GM18909 (cell line): ENCODE measurements at regions not wholly inside any gene's neighbourhood (a gene's known extent, or its start where the extent isn't known, plus 50 kb on each side); places are given as distances from the start of the nearest gene placed in this dataset.
"Not testable (repeated sequence)": the region's sequence is repeated elsewhere in the genome, so short reads cannot be mapped to it uniquely, and the experiment has no call there.

ENCODE experiments used
- ATAC-seq: cut with Tn5 transposase; IDR thresholded peaks from one replicate; pipeline ENCODE4 v1.9.1; 2021; ENCODE audit warnings: mild to moderate bottlenecking; ENCODE audit not compliant: unreplicated experiment, poor library complexity

DNA sequence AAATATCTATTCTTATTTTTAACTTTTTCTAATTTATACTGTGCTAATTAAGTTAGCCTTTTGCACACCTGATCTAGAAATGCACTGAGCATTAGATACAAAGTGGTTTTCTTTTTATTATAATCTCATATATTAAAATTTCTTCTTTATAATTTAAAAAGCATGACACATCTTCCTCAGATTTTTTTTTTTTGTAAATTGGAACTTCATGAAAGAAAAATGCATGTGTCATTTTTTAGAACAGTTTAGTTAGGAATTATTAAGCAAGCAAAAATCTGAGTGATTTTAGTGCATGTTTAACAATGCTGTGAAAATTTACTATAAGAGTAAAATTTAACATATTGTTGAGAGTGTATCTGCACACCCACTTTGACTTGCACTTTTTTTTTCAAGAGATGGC, 367.9 kb downstream of the TFEC start:
- no peak for ATAC-seq

DNA sequence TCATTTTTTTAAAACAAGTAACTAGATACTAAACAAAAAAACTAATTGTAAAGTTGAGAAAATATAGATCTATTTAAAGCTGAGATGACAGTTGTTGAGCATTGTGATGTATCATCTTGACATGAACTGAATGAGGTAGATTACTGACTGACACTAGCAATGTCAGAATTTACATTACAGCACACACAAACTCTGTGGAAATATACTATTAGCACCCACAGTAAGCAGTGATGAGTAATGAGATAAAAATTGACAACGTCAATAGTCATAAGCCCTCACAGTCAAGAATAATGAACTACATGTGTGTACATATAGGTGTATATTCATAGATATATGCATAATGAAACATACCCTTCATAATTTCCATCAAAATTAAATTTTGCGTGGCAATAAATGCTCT, 368.4 kb downstream of the TFEC start:
- no peak for ATAC-seq

DNA sequence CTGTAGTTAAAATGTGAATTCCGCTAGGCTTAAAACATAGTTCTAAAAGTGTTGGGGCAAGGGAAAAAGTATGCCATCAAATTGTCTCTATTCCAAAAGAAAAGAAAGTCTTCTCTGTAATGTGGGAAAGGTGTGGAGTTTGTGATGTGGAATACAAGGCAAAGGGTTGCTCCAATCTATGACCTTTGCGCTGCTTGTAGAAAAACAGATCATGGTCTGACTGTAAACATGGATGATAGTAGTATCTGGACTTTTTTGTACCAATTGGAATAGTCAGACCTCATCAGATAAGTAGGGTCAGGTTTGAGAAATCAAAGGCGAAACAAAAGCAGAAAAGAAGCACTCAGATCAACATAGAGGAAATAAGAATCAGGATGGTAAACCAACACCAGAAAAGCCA, 372.3 kb downstream of the TFEC start:
- ATAC-seq: no peak

DNA sequence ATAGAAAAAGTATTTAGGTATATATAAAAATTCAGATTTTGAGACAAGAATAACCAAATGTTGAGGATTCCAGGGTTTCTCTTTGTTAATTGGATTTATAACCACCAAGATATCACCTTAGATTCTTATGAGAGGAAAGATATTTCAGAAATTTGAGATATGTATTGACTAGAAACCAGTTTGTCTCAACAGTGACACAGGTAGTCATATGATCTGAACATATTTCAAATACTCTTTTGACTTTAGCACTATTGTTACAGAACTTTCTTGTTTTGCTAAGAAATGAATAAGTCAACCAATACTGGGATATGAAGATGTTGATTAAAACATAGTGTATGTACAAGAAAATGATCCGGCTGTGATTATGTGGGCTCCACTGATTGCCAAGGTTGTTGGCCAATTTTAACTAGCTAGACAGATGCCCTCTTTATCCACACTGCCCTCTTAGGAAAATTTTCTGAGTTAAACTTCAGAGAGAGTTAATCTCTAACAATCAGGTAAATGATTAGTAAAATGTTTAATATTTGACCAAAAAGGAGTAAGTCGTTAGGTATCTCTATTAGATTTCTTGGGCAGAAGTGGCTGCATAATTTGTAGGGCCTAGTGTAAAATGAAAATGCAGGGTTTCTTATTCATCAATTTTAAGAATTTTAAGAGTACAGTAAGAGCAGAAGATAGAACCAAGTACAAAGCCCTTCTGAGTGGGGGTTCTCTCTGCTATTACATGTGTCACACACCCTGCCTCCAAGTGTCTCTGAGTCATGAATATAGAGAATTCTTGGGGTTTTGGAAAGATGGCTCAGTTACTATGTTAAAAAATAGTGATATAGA, 376.0 kb downstream of the TFEC start:
- ATAC-seq: peak; percentile 81

DNA sequence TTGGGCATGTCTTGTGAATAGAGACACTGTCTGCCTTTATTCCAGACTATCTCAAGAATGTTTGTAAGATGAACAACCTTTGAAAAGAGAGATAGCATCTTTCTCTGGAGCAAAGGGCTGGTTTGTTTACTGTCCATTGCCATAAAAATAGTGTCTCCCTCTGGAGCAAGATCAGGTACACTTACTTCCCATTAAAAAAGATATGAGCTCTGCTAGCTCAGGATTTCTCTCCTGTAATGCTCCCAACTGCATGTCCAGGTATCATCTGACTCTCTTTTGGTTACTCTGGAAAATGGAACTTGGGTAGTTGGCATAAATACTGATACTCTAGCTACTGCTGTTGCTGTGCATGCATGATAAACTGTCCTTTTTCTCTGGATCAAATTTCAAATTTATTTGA, 381.1 kb downstream of the TFEC start:
- no peak for ATAC-seq

DNA sequence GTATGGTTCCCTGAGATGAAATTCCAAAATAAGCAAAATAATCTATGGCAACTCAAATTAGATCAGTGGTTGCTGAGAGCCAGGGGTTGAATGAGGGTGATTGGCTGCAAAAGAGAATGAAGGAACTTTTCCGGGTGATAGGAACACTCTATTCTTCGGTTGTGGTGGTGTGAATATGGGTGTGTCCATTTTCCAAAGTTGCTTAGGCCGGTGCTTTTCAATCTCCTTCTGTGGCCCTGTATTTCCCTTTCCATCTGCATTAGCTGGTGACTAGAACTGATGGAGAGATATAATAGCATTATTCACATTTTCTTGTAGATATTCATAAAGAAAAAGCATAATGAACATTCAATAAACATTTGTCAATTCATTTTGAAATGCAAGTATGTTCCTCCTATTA, 382.9 kb downstream of the TFEC start:
- ATAC-seq: no peak

DNA sequence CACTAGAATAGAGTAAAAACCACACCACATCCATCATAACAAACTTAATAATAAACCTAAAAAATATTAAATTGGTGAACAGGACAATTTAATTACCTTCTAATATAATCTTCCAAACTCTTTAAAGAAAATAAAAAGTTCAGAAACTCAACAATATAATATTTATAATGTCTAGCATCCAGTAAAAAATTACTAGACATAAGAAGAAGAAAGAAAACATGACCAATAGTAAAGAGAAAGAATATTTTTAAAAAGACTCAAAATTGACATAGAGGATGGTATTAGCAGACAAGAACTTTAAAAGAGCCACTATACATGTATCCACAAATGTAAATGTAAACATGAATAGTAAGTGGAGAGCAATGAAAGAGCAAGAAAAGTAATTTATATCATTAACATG, 388.4 kb downstream of the TFEC start:
- ATAC-seq: no peak

DNA sequence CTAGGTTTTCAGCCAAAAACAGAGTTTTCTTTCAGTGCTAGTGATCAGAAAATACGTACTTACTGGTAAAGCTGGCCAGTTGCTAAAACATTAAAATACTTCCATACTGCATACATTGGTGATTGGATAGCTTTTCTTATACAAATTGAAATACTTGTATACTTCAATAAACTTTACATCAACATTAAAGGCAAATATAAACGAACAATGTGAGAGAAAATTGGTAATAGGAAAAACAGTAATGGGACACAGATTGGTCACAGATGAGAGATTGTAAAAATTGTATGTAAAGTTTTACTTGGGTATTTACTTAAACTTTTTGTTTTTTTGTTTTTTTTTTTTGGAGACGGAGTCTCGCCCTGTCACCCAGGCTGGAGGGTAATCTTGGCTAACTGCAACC, 391.7 kb downstream of the TFEC start:
- ATAC-seq: no peak

DNA sequence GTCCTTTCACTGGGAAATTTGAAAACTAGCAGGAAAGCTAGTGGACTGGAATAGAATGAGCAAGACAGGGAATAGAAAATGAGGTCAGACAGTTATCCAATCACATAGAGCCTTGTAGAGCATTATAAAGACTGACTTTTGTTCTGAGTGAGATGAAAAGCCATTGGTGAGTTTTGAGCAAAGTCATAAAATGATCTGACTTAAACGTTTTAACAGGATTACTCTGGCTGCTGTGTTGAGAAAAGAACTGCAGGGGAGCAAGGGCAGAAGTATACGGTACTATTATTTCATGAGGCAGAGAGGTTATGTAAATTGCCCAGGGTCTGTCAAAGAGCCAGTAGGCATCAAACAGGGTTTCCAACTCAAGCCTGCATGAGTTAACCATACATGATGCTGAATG, 393.4 kb downstream of the TFEC start:
- no peak for ATAC-seq

DNA sequence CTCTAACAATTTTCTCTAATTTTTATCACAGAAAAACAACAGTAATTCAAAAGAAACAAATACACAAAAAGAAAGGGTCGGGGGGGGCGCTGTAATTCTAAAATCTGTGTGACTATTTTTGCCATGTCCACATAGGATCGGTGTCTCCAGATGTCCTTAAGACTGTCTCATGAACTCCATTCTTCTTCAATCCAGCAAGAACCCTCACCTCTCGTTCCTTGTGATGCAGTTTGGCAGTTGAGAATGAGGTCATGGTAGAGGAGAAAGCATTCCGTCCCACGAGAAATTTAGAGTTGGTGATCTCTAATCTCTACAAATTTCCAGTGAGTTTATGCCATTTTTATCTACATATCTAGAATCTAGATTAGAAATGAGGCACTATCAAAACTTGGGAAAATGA, 394.7 kb downstream of the TFEC start:
- ATAC-seq: no peak

DNA sequence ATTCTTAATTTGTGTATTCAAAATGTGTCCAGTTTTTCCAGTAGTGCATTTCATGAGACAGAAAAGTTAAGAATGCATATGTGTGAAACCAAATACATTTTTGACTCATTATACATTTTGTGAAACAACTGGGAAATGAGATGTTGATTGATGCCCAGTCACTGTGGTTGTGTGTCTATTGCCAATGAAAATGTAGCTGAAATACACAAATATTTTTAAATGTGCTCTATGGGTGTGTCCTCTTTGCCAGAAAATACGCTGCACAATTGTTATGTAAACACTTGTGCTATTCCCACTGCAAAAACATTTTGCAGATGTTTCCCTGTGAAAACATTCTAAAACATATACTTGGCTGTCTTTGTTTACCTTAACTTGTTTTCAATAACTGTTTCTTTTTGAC, 395.2 kb downstream of the TFEC start:
- ATAC-seq: no peak

DNA sequence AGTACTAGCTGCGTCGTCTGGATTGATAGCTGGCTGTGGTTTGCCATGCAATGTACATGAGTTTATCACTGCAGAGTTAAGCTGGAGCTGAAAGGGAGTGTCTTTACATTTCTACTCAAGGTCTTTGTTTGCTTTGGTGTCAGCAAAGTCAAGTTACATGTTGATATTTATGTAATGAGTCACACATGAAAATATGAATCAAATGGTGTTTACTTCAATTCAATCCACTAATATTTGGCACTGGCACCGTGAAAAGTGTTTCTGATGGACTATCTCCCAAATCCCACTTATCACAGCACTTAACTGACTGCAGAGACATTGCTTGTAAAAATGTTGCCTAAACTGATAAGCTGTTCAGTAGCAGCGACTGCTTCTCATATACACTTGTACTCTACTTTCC, 395.9 kb downstream of the TFEC start:
- ATAC-seq: no peak

DNA sequence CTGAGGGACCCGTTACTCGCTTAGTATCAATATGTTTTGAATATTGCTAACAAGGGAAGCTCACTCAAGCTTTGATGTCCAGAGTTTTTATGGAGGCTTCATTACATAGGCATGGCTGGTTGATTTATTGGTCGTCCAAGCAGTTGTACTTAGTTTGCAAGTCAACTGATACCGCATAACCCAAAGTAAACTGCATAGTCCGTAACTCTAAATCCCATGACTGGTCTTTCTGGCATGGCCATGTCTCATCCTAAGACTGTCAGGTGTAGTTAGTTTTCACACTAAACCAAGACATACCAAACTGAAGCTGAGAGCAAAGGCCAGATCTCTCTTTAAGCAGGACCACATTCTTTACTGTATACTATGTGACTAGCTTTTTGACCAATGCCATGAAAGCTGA, 397.9 kb downstream of the TFEC start:
- no peak for ATAC-seq

DNA sequence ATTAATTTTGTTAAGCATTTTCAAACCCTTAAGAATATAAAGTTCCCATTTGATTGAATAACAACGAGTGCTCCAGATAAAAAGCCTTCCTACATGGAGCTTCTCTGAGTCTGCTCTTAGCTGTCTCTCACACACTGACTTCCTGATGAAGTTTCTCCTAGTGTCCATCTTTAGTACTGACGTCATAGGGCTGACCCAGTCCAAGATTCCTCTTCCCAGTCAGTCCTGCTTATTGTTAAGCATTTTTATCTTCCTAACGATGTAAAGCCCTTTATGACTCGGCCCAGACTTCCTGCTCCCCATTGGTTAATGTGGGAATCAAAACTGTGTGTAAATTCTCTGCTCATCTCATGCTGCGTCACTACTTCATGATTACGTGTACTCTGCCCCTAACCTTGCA, 398.8 kb downstream of the TFEC start:
- ATAC-seq: no peak

DNA sequence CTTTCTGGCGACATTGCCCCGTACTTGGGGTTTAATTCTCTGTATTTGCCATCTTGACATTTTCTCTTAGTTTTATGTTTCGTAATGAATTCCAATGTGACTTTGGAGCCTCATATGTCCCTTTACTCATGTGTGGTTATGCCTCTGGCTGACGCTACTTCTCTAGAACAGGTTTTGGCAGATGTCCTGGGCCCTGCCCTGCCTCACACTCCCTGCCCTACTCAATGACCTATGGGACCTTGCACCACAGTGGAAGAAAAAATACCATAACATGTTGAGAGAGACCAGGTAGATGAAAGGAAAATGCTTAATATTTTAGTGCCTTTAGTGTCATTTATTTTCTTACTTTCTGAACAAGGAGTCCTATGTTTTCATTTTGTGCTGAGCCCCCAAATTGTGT, 400.5 kb downstream of the TFEC start:
- no peak for ATAC-seq

DNA sequence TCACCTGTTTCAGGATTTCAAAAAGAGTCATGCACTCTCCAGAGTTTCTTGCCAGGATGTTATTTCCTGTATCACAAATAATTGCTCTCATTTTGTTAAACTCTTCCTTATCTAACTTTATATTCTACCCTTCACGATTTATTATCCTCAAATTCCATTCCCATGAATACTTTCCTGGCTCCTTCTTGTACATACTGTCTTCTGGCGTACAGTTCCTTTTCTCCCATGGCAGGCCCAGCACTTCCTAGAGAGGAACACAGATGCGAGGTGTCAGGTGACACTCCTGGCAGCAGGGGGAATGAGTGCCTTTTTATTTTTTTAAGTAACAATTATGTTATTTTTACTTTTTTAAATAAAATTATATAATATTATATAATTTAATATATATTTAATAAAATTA, 411.9 kb downstream of the TFEC start:
- ATAC-seq: no peak

DNA sequence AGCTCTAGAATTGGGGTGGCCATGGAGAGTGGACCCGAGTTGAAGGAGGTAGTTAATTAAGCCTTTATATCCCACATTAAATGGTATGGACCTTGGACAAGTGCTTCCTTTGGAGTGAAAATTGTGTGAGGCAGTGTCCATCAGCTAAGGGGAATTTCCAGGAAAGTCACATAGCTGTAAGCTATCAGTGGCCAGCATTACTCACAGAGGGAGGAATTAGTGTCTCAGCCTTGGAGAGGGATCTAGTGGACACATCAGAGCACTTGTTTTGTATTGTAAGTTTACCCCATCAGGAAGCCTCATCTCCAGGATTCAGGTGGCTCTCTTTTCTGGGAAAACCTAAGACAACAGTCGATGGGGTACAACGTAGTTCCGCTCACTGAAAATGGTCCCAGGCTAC, 416.7 kb downstream of the TFEC start:
- ATAC-seq: no peak

DNA sequence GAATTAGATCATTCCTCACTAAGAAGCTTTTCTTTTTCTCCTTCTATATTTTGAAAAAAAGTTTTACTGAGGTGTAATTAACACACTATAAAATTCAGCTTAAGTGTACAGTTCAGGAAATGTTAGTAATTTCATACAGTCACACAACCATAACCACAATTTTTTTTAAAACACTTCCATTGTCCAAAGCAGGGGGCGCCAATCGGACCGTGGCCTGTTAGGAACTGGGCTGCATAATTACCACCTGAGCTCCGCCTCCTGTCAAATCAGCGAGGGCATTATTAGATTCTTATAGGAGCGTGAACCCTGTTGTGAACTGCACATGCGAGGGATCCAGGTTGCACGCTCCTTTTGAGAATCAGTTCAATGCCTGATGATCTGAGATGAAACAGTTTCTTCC, 427.1 kb downstream of the TFEC start:
- ATAC-seq: no peak

DNA sequence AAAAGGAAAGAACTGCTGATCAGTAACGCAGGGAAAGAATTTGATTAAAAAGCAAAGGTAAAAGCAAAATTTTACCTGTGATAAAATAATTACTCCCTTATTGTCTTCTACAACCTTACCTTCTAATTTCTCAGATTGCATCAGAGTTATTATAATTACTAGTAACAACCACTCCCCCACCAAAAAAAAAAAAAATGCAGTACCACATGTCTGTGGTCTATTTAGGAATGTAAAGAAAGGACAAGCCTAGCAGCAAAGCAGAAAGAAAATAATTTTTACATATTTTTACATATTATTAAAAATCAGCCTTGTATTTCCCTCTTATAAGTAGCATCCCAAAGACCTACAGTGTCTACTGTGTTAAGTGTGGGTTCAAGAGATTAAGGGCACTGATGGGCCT, 430.4 kb downstream of the TFEC start:
- no peak for ATAC-seq

DNA sequence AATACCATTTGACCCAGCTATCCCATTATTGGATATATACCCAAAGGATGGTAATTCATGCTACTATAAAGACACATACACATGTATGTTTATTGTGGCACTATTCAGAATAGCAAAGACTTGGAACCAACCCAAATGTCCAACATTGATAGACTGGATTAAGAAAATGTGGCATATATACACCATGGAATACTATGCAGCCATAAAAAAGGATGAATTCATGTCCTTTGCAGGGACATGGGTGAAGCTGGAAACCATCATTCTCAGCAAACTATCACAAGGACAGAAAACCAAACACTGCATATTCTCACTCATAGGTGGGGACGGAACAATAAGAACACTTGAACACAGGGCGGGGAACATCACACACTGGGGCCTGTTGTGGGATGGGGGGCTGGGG, 431.4 kb downstream of the TFEC start:
- not testable (repeated sequence) for ATAC-seq

DNA sequence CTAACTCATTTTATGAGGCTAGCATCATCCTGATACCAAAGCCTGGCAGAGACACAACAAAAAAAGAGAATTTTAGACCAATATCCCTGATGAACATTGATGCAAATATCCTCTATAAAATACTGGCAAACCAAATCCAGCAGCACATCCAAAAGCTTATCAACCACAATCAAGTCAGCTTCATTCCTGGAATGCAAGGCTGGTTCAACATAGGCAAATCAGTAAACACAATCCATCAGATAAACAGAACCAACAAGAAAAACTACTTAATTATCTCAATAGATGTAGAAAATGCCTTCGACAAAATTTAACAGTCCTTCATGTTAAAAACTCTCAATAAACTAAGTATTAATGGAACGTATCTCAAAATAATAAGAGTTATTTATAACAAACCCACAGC, 433.3 kb downstream of the TFEC start:
- ATAC-seq: not testable (repeated sequence)

DNA sequence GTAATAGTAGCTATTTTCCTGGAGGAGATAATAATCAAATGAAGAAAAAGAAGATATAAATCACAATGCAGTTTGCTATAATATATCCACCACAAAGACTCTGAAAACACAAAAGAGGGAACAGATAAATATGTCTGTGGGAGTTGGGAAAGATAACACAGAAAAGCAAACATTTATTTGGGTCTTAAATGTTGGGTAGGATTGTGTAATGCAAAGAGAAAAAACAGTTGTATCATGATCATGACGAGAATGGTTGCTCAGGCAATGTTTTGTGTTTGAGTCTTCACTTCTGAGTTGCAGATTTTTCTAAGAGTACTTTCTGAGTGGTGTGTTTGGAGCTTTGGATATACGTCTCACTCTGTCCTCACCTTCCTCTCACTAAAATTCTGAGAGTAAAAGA, 437.5 kb downstream of the TFEC start:
- ATAC-seq: no peak
